ENCODE measurements at regions not wholly inside any gene's neighbourhood (a gene's known extent, or its start where the extent isn't known, plus 50 kb on each side); places are given as distances from the start of the nearest gene placed in this dataset.

GRCh38 chr4:188958346-188958745 is 819.1 kb downstream of the TRIML1 start:
- no peak overlapping the region for H3K23ac ChIP-seq (ENCODE audit: low read depth, low read length)
- POLR2A ChIA-PET (ENCODE audit: unreplicated experiment) = no interaction called here

More at GRCh38 chr4:188958346-188958745, 819.1 kb downstream of the TRIML1 start:
- in situ Hi-C loops (cut with MboI; ENCODE audit: low sequenced_read_pairs) = no loop called here
- H2BK5ac ChIP-seq (ENCODE audit: low read depth, low read length, poor library complexity, severe bottlenecking) = no peak overlapping the region
- H3K9me1 ChIP-seq (ENCODE audit: insufficient read depth, low read length) = 0 out of 2 replicates have a peak, but pooled peaks cover 9% of the 10 kb centered on the region
- no peaks in the 10 kb centered on the region for H3K79me1 ChIP-seq (ENCODE audit: low read depth in 1 of 2, low read length in 2 of 2)
- no TSS peak for BruUV-seq (replicated peaks)
- H3K14ac ChIP-seq (replicated peaks; ENCODE audit: low read depth, low read length) = no peak overlapping the region
- no peak overlapping the region for H3K18ac ChIP-seq (ENCODE audit: low read depth, low read length)
- H3K9me3 ChIP-seq (ENCODE audit: control insufficient read depth, insufficient read depth, low read length) = no peaks in the 10 kb centered on the region
- H3K4ac ChIP-seq (ENCODE audit: low read depth, low read length) = no peak overlapping the region
- H3K4me1 ChIP-seq (ENCODE audit: control insufficient read depth, insufficient read depth, low read length) = no peaks in the 10 kb centered on the region
- H4K20me1 ChIP-seq (ENCODE audit: insufficient read depth, low read length) = no peaks in the 10 kb centered on the region
- DNase-seq = peak; percentile 27
- no peak overlapping the region for H2AK9ac ChIP-seq (replicated peaks; ENCODE audit: low read depth, low read length, poor library complexity)
- no peak overlapping the region for H3K9ac ChIP-seq (ENCODE audit: low read depth, low read length)
- no peak overlapping the region for H2BK15ac ChIP-seq (ENCODE audit: low read depth, low read length)
- no peak overlapping the region for H3K27ac ChIP-seq (ENCODE audit: insufficient read depth, low read length)
- H2BK120ac ChIP-seq (ENCODE audit: low read depth, low read length) = no peak overlapping the region
- H2BK20ac ChIP-seq (ENCODE audit: low read depth, low read length) = no peak overlapping the region
- H3K36me3 ChIP-seq (ENCODE audit: control insufficient read depth, insufficient read depth, low read length) = no peaks in the 10 kb centered on the region
- no peak overlapping the region for H3K56ac ChIP-seq (ENCODE audit: extremely low read depth, insufficient read depth, low read length)
- H4K5ac ChIP-seq (ENCODE audit: low read depth, low read length) = no peak overlapping the region
- no peak overlapping the region for H3K4me3 ChIP-seq (ENCODE audit: insufficient read depth, low read depth, low read length)
- H3K27me3 ChIP-seq (ENCODE audit: control insufficient read depth, insufficient read depth, low read length) = no peaks in the 10 kb centered on the region
- H3K4me2 ChIP-seq (ENCODE audit: low read depth, low read length) = no peak overlapping the region
- no peak overlapping the region for H4K8ac ChIP-seq (ENCODE audit: low read depth in 2 of 2, low read length in 2 of 2)
- H4K91ac ChIP-seq (ENCODE audit: insufficient read depth, low read depth, low read length) = no peak overlapping the region
- TF ChIP-seq FOS (IDR thresholded peaks at IDR 0.05; ENCODE audit: low read depth, low read length) (no peak), ELK1 (IDR thresholded peaks at IDR 0.05; ENCODE audit: borderline replicate concordance, low read depth, low read length) (no peak), CTCF (conservative IDR thresholded peaks at IDR 0.05; ENCODE audit: low read depth, low read length) (no peak), MAFK (IDR thresholded peaks at IDR 0.05; ENCODE audit: low read depth, low read length) (no peak), SMC3 (IDR thresholded peaks at IDR 0.05; ENCODE audit: low read depth, low read length) (no peak), CEBPB (IDR thresholded peaks at IDR 0.05; ENCODE audit: low read depth, low read length) (no peak), RFX5 (IDR thresholded peaks at IDR 0.05; ENCODE audit: low read depth, low read length) (no peak), CHD1 (IDR thresholded peaks at IDR 0.05; ENCODE audit: low read depth, low read length) (no peak), USF2 (IDR thresholded peaks at IDR 0.05; ENCODE audit: low read depth, low read length) (no peak), BHLHE40 (IDR thresholded peaks at IDR 0.05; ENCODE audit: low read depth, low read length) (no peak), MXI1 (IDR thresholded peaks at IDR 0.05; ENCODE audit: borderline replicate concordance, low read depth, low read length) (no peak), RCOR1 (IDR thresholded peaks at IDR 0.05; ENCODE audit: insufficient replicate concordance, low read length) (no peak), RAD21 (IDR thresholded peaks at IDR 0.05; ENCODE audit: low read length) (no peak), NFE2L2 (IDR thresholded peaks at IDR 0.05; ENCODE audit: low read depth, low read length) (no peak), POLR2A (IDR thresholded peaks at IDR 0.05; ENCODE audit: low read depth, low read length) (no peak), MAZ (IDR thresholded peaks at IDR 0.05; ENCODE audit: borderline replicate concordance, low read depth, low read length) (no peak)
- H2AFZ ChIP-seq (replicated peaks; ENCODE audit: low read length, poor library complexity) = no peak overlapping the region
- dilution Hi-C loops (cut with HindIII; ENCODE audit: low sequenced_read_pairs, unreplicated experiment) = no loop called here
- CTCF ChIA-PET = interaction anchor here (1.1 kb wide), 1 partner anchor 12 kb away, joined by 6 read pairs; no protein-coding TSS in a partner anchor
- no peak overlapping the region for H2AK5ac ChIP-seq (ENCODE audit: low read depth, low read length)
- intact Hi-C loops (cut with micrococcal nuclease) = no loop called here
- ATAC-seq (ENCODE audit: low read depth) = no peak

Data from IMR-90 (cell line).